AG10803 (cell line): ENCODE measurements at regions not wholly inside any gene's neighbourhood (a gene's known extent, or its start where the extent isn't known, plus 50 kb on each side); places are given as distances from the start of the nearest gene placed in this dataset.
"Not testable (repeated sequence)": the region's sequence is repeated elsewhere in the genome, so short reads cannot be mapped to it uniquely, and the experiment has no call there.

Experiments
- DNase-seq: peaks from one replicate; pipeline ENCODE4 v3.0.0; 2010; ENCODE audit warnings: low read depth
- H3K4me3 ChIP-seq: 2 replicates; pipeline ENCODE4 v1.5.1; 2011; ENCODE audit warnings: mild to moderate bottlenecking, low read length, control low read depth
- CTCF ChIP-seq: conservative IDR thresholded peaks from 2 replicates; pipeline ENCODE4 v1.5.1; 2011; ENCODE audit warnings: mild to moderate bottlenecking, low read length, control low read depth, inconsistent platforms

- no peak overlapping the region for H3K4me3 ChIP-seq
- no peak for DNase-seq
- TF ChIP-seq CTCF: no peak
Measured at GRCh38 chr10:53675177-53675576, 902.6 kb upstream of the MBL2 start.

DNA sequence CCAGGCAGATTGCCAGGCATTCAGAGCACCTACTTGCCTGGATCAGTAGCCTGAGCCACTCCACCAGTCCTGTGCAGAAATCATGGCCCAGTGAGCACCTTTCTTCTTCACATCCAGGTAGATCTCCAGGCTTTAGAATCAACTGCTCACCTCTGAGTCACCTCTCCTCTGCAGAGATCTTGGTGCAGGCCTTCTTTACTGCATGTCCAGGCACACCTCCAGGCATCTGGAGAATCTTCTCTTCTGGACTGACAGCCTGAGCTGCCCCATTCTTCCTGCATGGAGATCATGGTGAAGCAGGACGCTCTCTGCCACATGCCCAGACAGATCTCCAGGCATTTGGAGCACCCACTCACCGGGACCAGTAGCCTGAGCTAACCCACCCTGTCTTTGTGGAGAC, 894.5 kb upstream of the MBL2 start:
- no peak for DNase-seq
- H3K4me3 ChIP-seq: no peak overlapping the region
- TF ChIP-seq CTCF: no peak

DNA sequence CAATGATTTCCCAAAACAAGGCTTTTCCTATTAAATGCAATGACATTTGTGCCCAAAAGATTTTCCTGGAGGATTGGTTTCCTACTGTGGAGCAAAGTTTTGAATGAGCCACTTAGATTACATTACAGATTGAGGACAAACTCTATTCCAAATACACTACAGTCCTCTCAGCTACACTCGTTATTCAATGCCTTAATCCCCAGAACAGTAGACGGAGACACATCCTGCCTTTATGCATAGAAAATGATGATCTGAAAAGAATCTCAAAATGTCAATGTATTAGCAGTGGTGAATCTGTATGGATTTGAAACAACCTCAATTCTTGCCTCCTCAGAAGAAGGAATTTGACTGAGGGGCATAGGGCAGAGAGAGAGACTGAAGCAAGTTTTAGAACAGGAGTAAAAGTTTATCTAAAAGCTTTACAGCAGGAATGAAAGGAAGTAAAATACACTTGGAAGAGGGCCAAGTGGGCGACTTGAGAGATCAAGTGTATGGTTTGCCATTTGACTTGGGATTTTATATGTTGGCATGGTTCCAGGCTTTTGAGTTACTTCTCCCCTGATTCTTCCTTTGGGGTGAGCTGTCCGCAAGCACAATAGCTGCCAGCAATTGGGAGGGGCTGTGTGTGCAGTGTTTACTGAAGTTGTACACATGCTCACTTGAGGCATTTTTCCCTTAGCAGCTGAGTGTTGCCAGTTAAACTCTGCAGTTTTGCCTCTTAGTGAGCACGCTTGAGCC, 891.9 kb upstream of the MBL2 start:
- H3K4me3 ChIP-seq: no peak overlapping the region
- DNase-seq: no peak
- TF ChIP-seq CTCF: no peak

GRCh38 chr10:53650794-53651193, 878.2 kb upstream of the MBL2 start:
- no peak for TF ChIP-seq CTCF
- no peak for DNase-seq

DNA sequence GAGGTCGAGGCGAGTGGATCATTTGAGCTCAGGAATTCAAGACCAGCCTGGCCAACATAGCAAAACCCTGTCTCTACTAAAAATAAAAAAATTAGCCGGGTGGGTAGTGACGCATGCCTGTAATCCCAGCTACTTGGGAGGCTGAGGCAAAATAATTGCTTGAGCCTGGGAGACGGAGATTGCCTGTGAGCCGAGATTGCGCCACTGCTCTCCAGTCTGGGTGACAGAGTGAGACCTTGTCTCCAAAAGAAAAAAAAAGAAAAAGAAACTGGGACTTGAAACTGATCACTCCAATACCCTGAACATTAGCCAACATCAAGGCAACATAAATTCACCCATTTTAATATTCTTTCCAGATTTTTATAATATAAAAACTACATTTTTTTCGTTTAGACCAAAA, 874.6 kb upstream of the MBL2 start:
- not testable (repeated sequence) for H3K4me3 ChIP-seq, DNase-seq

More at GRCh38 chr10:53650794-53651193, 878.2 kb upstream of the MBL2 start:
- no peak overlapping the region for H3K4me3 ChIP-seq

GRCh38 chr10:53646525-53646924, 873.9 kb upstream of the MBL2 start:
- no peak for DNase-seq
- TF ChIP-seq CTCF: no peak
- no peak overlapping the region for H3K4me3 ChIP-seq

DNA sequence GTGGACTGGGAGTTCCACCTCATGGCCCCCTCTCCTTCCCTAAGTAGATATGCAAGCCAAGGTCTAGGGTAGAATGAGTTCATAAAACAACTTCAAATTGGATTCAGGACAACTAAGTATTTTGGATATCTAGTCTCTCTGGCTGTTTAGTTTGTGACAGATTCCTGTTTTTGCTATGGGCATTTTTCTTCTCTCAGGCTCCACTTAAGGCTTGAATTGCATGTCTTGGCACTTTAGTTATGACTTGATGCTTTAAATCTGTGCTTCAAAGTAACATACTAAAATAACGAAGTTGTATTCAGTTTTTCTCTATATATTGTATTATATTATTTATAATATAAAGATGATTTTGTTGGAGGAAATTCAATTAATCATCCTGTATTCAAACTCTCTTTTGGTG, 873.4 kb upstream of the MBL2 start:
- DNase-seq: no peak
- H3K4me3 ChIP-seq: no peak overlapping the region
- TF ChIP-seq CTCF: no peak
